Renal cortical epithelial cell (primary cell): ENCODE measurements at regions not wholly inside any gene's neighbourhood (a gene's known extent, or its start where the extent isn't known, plus 50 kb on each side); places are given as distances from the start of the nearest gene placed in this dataset.
"Not testable (repeated sequence)": the region's sequence is repeated elsewhere in the genome, so short reads cannot be mapped to it uniquely, and the experiment has no call there.

Source experiments
- DNase-seq: peaks from one replicate; pipeline ENCODE4 v3.0.0-alpha.2; 2011; ENCODE audit warnings: low read depth

- DNase-seq = no peak
Measured at GRCh38 chr5:39654715-39655114, 229.9 kb upstream of the DAB2 start.

GRCh38 chr5:39652481-39652880 is 227.7 kb upstream of the DAB2 start:
- not testable (repeated sequence) for DNase-seq

- DNase-seq = no peak
Measured at GRCh38 chr5:39652036-39652435, 227.3 kb upstream of the DAB2 start.

- DNase-seq = no peak
Measured at GRCh38 chr5:39650008-39650762, 225.4 kb upstream of the DAB2 start.

GRCh38 chr5:39648848-39649227 is 224.1 kb upstream of the DAB2 start:
- peak; percentile 91 for DNase-seq

GRCh38 chr5:39648085-39648847 is 223.5 kb upstream of the DAB2 start:
- peak; percentile 42 for DNase-seq

GRCh38 chr5:39640552-39640951 is 215.8 kb upstream of the DAB2 start:
- no peak for DNase-seq

- no peak for DNase-seq
Measured at GRCh38 chr5:39639618-39640089, 214.9 kb upstream of the DAB2 start.

- peak; percentile 73 for DNase-seq
Measured at GRCh38 chr5:39638813-39639212, 214.0 kb upstream of the DAB2 start.

- DNase-seq = no peak
Measured at GRCh38 chr5:39633057-39633456, 208.3 kb upstream of the DAB2 start.

- DNase-seq = no peak
Measured at GRCh38 chr5:39631958-39632357, 207.2 kb upstream of the DAB2 start.

GRCh38 chr5:39629946-39630345 is 205.2 kb upstream of the DAB2 start:
- DNase-seq = no peak

- DNase-seq = no peak
Measured at GRCh38 chr5:39628348-39628747, 203.6 kb upstream of the DAB2 start.

- peak; percentile 75 for DNase-seq
Measured at GRCh38 chr5:39624890-39625289, 200.1 kb upstream of the DAB2 start.

GRCh38 chr5:39624268-39624886 is 199.6 kb upstream of the DAB2 start:
- peak; percentile 90 for DNase-seq

- peak; percentile 70 for DNase-seq
Measured at GRCh38 chr5:39623291-39623865, 198.6 kb upstream of the DAB2 start.

GRCh38 chr5:39622281-39622680 is 197.5 kb upstream of the DAB2 start:
- DNase-seq = no peak

GRCh38 chr5:39619168-39619818 is 194.5 kb upstream of the DAB2 start:
- peak; percentile 30 for DNase-seq

- DNase-seq = no peak
Measured at GRCh38 chr5:39618391-39618790, 193.6 kb upstream of the DAB2 start.

GRCh38 chr5:39616131-39616530 is 191.4 kb upstream of the DAB2 start:
- no peak for DNase-seq

- DNase-seq = not testable (repeated sequence)
Measured at GRCh38 chr5:39611076-39611475, 186.3 kb upstream of the DAB2 start.

- peak; percentile 49 for DNase-seq
Measured at GRCh38 chr5:39608024-39608423, 183.2 kb upstream of the DAB2 start.
